Fibroblast of the aortic adventitia (primary cell): ENCODE measurements at regions not wholly inside any gene's neighbourhood (a gene's known extent, or its start where the extent isn't known, plus 50 kb on each side); places are given as distances from the start of the nearest gene placed in this dataset.

Experiments used
- DNase-seq: peaks from one replicate; pipeline ENCODE4 v3.0.0-alpha.2; 2010; ENCODE audit warnings: low read depth
- H3K4me3 ChIP-seq: 2 replicates; pipeline ENCODE4 v1.5.1; 2011; ENCODE audit warnings: low read depth, mild to moderate bottlenecking, control low read depth, low read length, moderate library complexity
- CTCF ChIP-seq: IDR thresholded peaks from 2 replicates; pipeline ENCODE4 v1.5.1; 2011; ENCODE audit warnings: mild to moderate bottlenecking, low read length, control low read depth, inconsistent platforms; ENCODE audit not compliant: insufficient read depth

- no peak overlapping the region for H3K4me3 ChIP-seq
- TF ChIP-seq CTCF = no peak
- DNase-seq = no peak
Measured at GRCh38 chr15:95292785-95293450, 1037.6 kb upstream of the NR2F2 start.

GRCh38 chr15:95293456-95294031, 1037.0 kb upstream of the NR2F2 start:
- no peak overlapping the region for H3K4me3 ChIP-seq
- no peak for DNase-seq
- TF ChIP-seq CTCF = no peak

- no peak for DNase-seq
- no peak for TF ChIP-seq CTCF
- no peak overlapping the region for H3K4me3 ChIP-seq
Measured at GRCh38 chr15:95295363-95295762, 1035.1 kb upstream of the NR2F2 start.

- TF ChIP-seq CTCF = no peak
- H3K4me3 ChIP-seq = no peak overlapping the region
- peak; percentile 57 for DNase-seq
Measured at GRCh38 chr15:95295896-95296625, 1034.4 kb upstream of the NR2F2 start.

- no peak for DNase-seq
- TF ChIP-seq CTCF = no peak
- H3K4me3 ChIP-seq = no peak overlapping the region
Measured at GRCh38 chr15:95296643-95297042, 1033.9 kb upstream of the NR2F2 start.

GRCh38 chr15:95298729-95299128, 1031.8 kb upstream of the NR2F2 start:
- no peak for TF ChIP-seq CTCF
- H3K4me3 ChIP-seq = no peak overlapping the region
- DNase-seq = no peak
